Kasumi-1 (cell line): ENCODE measurements at regions not wholly inside any gene's neighbourhood (a gene's known extent, or its start where the extent isn't known, plus 50 kb on each side); places are given as distances from the start of the nearest gene placed in this dataset.

Experiments
- DNase-seq, 2 experiments: peaks; one replicate each; lab custom pipeline; 2025; lab: John Stamatoyannopoulos, UW

- DNase-seq = no peak
Measured at GRCh38 chr6:106035655-106036054, 50.5 kb upstream of the PRDM1 start.

GRCh38 chr6:106033806-106034205 lies 52.3 kb upstream of the PRDM1 start:
- DNase-seq = no peak

GRCh38 chr6:106027758-106028157 lies 58.4 kb upstream of the PRDM1 start:
- no peak for DNase-seq

DNA sequence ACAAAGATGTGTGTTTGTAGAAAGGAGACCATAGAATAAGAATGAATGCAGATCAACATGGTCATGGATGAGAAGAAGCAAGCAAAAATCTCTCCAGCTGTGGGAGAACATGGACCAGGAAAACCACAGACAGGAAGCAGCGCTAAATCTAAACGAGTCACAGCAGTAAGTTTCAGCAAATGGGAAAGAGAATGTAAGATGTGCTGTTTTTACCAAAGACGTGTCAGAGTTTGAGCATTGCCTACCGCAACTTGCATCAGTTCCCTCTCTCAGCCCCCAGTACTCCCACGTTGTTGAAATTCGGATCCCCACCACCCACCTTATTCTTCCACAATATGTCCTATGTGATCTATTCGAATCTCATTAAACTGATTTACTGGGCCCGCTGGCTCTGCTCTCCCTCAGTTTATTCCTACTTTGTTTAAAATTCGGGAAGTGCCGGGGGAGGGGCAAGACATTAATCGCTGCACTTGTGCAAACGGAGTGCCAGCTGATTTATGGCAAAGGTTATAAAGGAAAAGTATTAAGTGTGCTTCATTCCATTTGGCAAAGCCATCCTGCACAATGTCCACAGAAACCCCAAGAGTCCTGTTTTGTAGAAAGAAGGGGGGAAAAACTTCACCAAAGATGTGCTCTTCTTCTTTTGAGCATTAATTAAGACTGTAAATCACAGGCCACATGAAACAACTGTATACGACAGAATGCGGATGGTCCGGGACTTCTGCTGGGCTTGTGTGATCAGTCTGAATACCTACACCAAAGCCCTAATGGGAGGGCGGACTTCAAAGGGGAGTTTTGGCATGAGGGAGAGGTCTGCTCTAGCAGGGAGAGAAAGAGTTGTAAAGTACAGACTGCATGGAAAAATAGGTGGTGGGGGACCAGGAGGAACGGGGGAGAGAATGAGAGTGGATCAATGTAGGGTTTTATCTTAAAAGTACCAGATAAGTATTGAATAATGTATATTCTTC lies 59.1 kb upstream of the PRDM1 start:
- no peak for DNase-seq

DNA sequence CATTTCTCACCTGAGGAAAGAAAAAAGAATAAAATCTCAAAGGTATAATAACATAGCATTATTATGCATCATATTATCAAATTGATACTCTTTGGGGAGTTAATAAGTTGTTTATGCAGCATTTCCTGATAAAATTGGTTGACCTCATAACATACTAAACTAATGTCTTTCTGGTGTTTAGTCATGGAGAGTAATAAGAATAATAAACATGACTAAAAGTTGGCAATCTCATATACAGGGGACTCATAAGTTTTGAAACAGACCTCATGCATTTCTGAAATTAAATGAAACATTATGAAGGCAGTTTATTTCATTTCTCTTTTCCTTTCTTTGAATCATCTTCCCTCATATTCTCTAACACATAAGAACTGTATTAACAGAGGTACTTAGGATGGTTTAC lies 60.5 kb upstream of the PRDM1 start:
- no peak for DNase-seq

- DNase-seq = no peak
Measured at GRCh38 chr6:106022801-106023200, 63.3 kb upstream of the PRDM1 start.

DNA sequence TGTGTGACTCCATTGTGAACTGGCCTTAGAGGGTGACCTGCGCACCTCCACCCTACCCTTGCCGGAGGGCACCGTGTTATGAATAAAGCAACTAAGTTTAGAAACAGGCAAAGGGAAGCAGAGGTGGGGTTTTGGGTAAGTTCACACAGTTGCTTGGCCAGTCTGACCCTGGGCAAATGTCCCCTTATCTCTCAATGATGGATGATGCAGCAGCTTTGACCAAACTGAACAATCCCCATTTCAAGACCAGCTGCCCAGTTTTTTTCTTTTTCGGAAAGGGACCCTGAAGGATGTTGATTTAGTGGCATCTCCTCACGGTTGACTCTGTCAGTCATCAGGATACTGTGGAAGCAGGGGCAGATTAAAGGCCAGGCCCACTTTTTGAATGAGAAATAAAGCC lies 68.7 kb upstream of the PRDM1 start:
- no peak for DNase-seq

GRCh38 chr6:106014955-106015354 lies 71.2 kb upstream of the PRDM1 start:
- no peak for DNase-seq

GRCh38 chr6:106011476-106011875 lies 74.7 kb upstream of the PRDM1 start:
- no peak for DNase-seq

DNA sequence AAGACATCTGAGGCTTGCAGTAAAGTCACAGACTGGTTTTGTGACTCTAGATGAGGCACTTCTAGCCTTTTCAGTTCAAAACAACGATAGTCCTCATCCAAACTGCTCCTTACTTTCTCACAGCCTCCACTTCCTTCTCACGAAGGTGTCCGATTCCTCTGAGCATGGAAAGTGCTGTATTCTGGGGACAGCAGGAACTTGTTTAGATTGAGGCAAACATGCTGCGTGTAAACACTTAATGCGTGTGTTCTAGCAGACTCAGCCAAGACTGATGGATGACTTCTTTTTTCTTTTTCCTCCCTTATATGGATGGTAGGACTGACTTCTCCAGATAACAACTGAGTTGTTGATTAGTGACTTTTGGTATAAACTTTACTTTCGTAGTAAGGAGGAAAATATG lies 80.2 kb upstream of the PRDM1 start:
- DNase-seq = no peak

DNA sequence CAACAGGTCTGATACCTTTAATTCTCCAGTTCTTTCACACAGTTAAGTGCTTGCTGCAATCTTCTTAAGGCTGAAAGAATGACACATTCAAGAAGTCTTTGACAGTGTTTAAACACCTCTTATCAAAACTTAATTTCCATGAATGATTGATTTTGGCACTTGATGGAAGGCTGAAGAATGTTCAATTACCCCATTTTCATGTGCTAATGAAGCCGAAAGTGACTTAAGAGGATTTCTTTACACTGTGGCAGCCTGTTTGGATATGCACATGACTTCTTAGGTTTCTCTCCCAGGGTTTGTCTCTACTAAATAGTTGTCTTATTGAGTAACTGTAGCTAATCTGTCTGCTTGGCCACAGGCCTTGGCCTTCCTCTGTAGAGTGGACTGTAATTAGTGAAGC lies 81.1 kb upstream of the PRDM1 start:
- no peak for DNase-seq

DNA sequence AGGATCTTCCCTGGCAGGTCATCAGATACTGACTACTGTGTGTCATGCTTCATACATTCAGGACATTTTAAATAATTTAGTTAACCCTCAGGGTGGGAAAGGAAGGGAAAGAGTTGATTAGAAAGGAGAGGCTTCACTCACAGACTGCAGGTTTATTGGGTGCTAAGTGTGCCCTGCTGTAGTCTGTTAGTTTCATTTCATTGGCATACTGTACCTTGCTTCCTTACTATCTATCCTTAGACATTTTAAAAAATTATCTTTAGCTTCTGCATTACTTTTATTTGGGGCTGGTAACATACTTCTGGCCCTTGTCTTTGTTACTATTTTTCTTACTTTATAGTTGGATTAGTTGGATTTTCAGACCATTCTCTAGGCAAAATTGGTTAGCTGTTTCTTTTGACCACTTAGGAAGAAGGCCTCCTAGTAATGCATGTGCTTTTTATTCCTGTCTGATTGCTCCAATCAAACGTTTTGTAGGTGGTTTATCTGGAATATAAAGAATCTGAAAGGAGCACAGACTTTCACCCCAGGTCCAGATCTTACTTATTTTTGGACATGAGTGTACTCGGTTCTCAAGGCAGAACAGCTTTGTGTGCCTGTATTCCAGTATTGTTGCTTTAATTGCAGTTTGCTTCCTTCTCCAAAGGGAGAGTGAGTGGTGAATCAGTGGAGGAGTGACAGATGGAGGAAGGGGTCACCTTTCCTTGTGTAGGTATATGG lies 82.7 kb upstream of the PRDM1 start:
- no peak for DNase-seq

GRCh38 chr6:106002005-106002404 lies 84.1 kb upstream of the PRDM1 start:
- DNase-seq = no peak

- DNase-seq = no peak
Measured at GRCh38 chr6:106000935-106001334, 85.2 kb upstream of the PRDM1 start.

- DNase-seq = no peak
Measured at GRCh38 chr6:105997482-105997881, 88.7 kb upstream of the PRDM1 start.

DNA sequence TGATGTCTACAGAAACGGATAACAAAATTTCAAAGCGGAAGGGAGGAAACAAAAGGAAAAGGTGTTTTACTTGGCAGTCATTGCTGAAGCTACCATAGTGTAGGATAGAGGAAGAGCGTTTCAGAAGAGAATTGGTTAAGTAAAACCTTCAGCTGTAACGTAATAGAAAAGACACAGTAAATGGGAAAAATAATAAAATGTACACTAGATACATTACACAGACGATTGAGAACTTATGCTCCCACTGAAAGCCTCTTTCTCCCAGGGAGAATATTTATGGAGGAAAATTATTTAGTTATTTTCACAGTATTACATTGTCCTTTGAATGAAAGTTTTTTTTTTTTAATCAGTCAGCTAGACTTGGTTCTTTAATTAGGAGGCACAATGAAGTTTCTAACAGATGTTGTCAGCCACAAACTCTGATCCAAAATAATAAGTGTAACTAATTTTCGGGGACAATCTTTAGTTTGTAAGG lies 90.7 kb upstream of the PRDM1 start:
- DNase-seq = no peak

- DNase-seq = peak; percentile 47 to 58
Measured at GRCh38 chr6:105994591-105995390, 91.3 kb upstream of the PRDM1 start.

GRCh38 chr6:105994118-105994590 lies 92.0 kb upstream of the PRDM1 start:
- peak; percentile 42 to 49 for DNase-seq

DNA sequence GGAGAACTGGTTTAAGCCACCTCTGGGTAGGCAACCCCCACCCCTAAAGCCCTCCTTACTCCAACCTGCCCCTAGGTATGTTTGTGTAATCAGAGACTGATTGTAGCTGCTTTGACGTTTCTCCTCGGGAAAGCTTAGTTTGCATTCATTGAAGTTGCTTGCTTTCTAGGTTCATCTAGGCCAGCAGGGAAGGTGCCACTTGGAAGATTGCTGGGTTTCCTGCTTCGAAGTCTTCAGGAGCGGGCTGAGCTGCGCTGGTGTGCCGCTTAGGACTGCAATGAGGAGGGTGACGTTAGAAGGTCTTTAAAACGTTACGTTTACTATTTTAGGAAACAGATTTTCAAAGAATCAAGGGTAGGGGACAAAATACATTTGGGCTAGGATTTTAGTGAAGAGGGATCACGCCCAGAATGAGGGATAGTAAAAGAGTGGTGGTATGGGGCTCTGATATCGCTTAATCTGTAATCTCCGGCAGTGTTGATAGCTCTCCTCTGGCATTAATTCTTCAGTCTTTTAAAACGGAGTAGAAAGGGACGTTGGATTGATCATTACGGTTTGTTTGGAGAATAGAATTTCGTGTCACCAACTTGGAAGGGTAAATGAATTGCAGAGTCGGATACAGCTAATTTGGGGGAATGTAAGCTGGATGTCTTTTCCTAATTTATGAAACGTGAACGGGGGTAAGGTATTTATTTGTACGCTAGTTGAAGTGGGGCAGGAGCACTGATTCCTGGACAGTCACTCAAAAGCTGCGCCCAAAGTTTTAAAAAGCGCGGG lies 92.6 kb upstream of the PRDM1 start:
- no peak for DNase-seq

- DNase-seq = peak; percentile 68 to 73
Measured at GRCh38 chr6:105992315-105992961, 93.7 kb upstream of the PRDM1 start.
